ENCODE measurements at regions not wholly inside any gene's neighbourhood (a gene's known extent, or its start where the extent isn't known, plus 50 kb on each side); places are given as distances from the start of the nearest gene placed in this dataset.

- 93% methylated on average over 20 of the region's 20 CpGs for WGBS
- no peak for DNase-seq (ENCODE audit: extremely low spot score)
- H3K4me1 ChIP-seq (ENCODE audit: insufficient read depth) = no peaks in the 10 kb centered on the region
- H3K4me3 ChIP-seq (ENCODE audit: low read depth, low read length) = no peak overlapping the region
- no peaks in the 10 kb centered on the region for H3K36me3 ChIP-seq (ENCODE audit: insufficient read depth)
- no peak overlapping the region for H3K27ac ChIP-seq (ENCODE audit: low read depth)
Observed at GRCh38 chr4:157819693-157820464, 352.9 kb downstream of the GASK1B start.

GRCh38 chr4:157818946-157819692 is 353.7 kb downstream of the GASK1B start:
- Histone ChIP-seq H3K4me3 (ENCODE audit: low read depth, low read length) (no peak overlapping the region), H3K36me3 (ENCODE audit: insufficient read depth) (no peaks in the 10 kb centered on the region), H3K4me1 (ENCODE audit: insufficient read depth) (no peaks in the 10 kb centered on the region), H3K27ac (ENCODE audit: low read depth) (no peak overlapping the region)
- DNase-seq (ENCODE audit: extremely low spot score) = no peak
- 93% methylated on average over 20 of the region's 20 CpGs for WGBS

- Histone ChIP-seq H3K4me3 (ENCODE audit: low read depth, low read length) (no peak overlapping the region), H3K27ac (ENCODE audit: low read depth) (no peak overlapping the region), H3K4me1 (ENCODE audit: insufficient read depth) (no peaks in the 10 kb centered on the region), H3K36me3 (ENCODE audit: insufficient read depth) (no peaks in the 10 kb centered on the region)
- no peak for DNase-seq (ENCODE audit: extremely low spot score)
Observed at GRCh38 chr4:157810137-157810774, 362.6 kb downstream of the GASK1B start.

- 49% methylated on average over 6 of the region's 6 CpGs for WGBS
- Histone ChIP-seq H3K4me1 (ENCODE audit: insufficient read depth) (no peaks in the 10 kb centered on the region), H3K4me3 (ENCODE audit: low read depth, low read length) (no peak overlapping the region), H3K27ac (ENCODE audit: low read depth) (no peak overlapping the region), H3K36me3 (ENCODE audit: insufficient read depth) (no peaks in the 10 kb centered on the region)
- no peak for DNase-seq (ENCODE audit: extremely low spot score)
Observed at GRCh38 chr4:157808796-157809383, 363.9 kb downstream of the GASK1B start.

GRCh38 chr4:157806184-157806583 is 366.6 kb downstream of the GASK1B start:
- Histone ChIP-seq H3K27ac (ENCODE audit: low read depth) (no peak overlapping the region), H3K4me1 (ENCODE audit: insufficient read depth) (no peaks in the 10 kb centered on the region), H3K4me3 (ENCODE audit: low read depth, low read length) (no peak overlapping the region), H3K36me3 (ENCODE audit: insufficient read depth) (no peaks in the 10 kb centered on the region)
- 73% methylated on average over 2 of the region's 2 CpGs for WGBS
- DNase-seq (ENCODE audit: extremely low spot score) = no peak

- Histone ChIP-seq H3K27ac (ENCODE audit: low read depth) (no peak overlapping the region), H3K4me3 (ENCODE audit: low read depth, low read length) (no peak overlapping the region)
- no peak for DNase-seq (ENCODE audit: extremely low spot score)
Observed at GRCh38 chr4:157804986-157805385, 367.8 kb downstream of the GASK1B start.

GRCh38 chr4:157803845-157804521 is 368.8 kb downstream of the GASK1B start:
- H3K27ac ChIP-seq (ENCODE audit: low read depth) = no peak overlapping the region
- WGBS = 18% methylated on average over 1 of the region's 1 CpG

More at GRCh38 chr4:157804986-157805385, 367.8 kb downstream of the GASK1B start:
- H3K4me1 ChIP-seq (ENCODE audit: insufficient read depth) = no peaks in the 10 kb centered on the region
- no peaks in the 10 kb centered on the region for H3K36me3 ChIP-seq (ENCODE audit: insufficient read depth)

GRCh38 chr4:157803421-157803820 is 369.4 kb downstream of the GASK1B start:
- Histone ChIP-seq H3K4me1 (ENCODE audit: insufficient read depth) (no peaks in the 10 kb centered on the region), H3K4me3 (ENCODE audit: low read depth, low read length) (no peak overlapping the region), H3K27ac (ENCODE audit: low read depth) (no peak overlapping the region), H3K36me3 (ENCODE audit: insufficient read depth) (no peaks in the 10 kb centered on the region)
- DNase-seq (ENCODE audit: extremely low spot score) = peak; percentile 7
- WGBS = 31% methylated on average over 3 of the region's 3 CpGs

More at GRCh38 chr4:157803845-157804521, 368.8 kb downstream of the GASK1B start:
- DNase-seq (ENCODE audit: extremely low spot score) = peak; percentile 28
- no peak overlapping the region for H3K4me3 ChIP-seq (ENCODE audit: low read depth, low read length)
- no peaks in the 10 kb centered on the region for H3K36me3 ChIP-seq (ENCODE audit: insufficient read depth)
- H3K4me1 ChIP-seq (ENCODE audit: insufficient read depth) = no peaks in the 10 kb centered on the region

GRCh38 chr4:157795495-157795894 is 377.3 kb downstream of the GASK1B start:
- Histone ChIP-seq H3K4me1 (ENCODE audit: insufficient read depth) (no peaks in the 10 kb centered on the region), H3K27ac (ENCODE audit: low read depth) (no peak overlapping the region), H3K4me3 (ENCODE audit: low read depth, low read length) (no peak overlapping the region), H3K36me3 (ENCODE audit: insufficient read depth) (no peaks in the 10 kb centered on the region)
- 44% methylated on average over 1 of the region's 1 CpG for WGBS
- DNase-seq (ENCODE audit: extremely low spot score) = no peak

GRCh38 chr4:157792716-157793115 is 380.1 kb downstream of the GASK1B start:
- H3K4me3 ChIP-seq (ENCODE audit: low read depth, low read length) = no peak overlapping the region
- H3K27ac ChIP-seq (ENCODE audit: low read depth) = no peak overlapping the region
- no peaks in the 10 kb centered on the region for H3K4me1 ChIP-seq (ENCODE audit: insufficient read depth)
- no peaks in the 10 kb centered on the region for H3K36me3 ChIP-seq (ENCODE audit: insufficient read depth)
- no peak for DNase-seq (ENCODE audit: extremely low spot score)

GRCh38 chr4:157791236-157791635 is 381.6 kb downstream of the GASK1B start:
- DNase-seq (ENCODE audit: extremely low spot score) = no peak
- H3K27ac ChIP-seq (ENCODE audit: low read depth) = no peak overlapping the region
- no peaks in the 10 kb centered on the region for H3K4me1 ChIP-seq (ENCODE audit: insufficient read depth)
- WGBS = 80% methylated on average over 1 of the region's 1 CpG
- no peaks in the 10 kb centered on the region for H3K36me3 ChIP-seq (ENCODE audit: insufficient read depth)
- H3K4me3 ChIP-seq (ENCODE audit: low read depth, low read length) = no peak overlapping the region

- Histone ChIP-seq H3K27ac (ENCODE audit: low read depth) (no peak overlapping the region), H3K4me3 (ENCODE audit: low read depth, low read length) (no peak overlapping the region), H3K4me1 (ENCODE audit: insufficient read depth) (no peaks in the 10 kb centered on the region), H3K36me3 (ENCODE audit: insufficient read depth) (no peaks in the 10 kb centered on the region)
- 80% methylated on average over 2 of the region's 2 CpGs for WGBS
- DNase-seq (ENCODE audit: extremely low spot score) = no peak
Observed at GRCh38 chr4:157787618-157788017, 385.2 kb downstream of the GASK1B start.

- Histone ChIP-seq H3K27ac (ENCODE audit: low read depth) (no peak overlapping the region), H3K4me1 (ENCODE audit: insufficient read depth) (no peaks in the 10 kb centered on the region), H3K4me3 (ENCODE audit: low read depth, low read length) (no peak overlapping the region), H3K36me3 (ENCODE audit: insufficient read depth) (no peaks in the 10 kb centered on the region)
- no peak for DNase-seq (ENCODE audit: extremely low spot score)
- WGBS = 70% methylated on average over 2 of the region's 2 CpGs
Observed at GRCh38 chr4:157781361-157781760, 391.5 kb downstream of the GASK1B start.

Data from urinary bladder (tissue), 3 donors.